Body of pancreas (tissue), 4 donors: ENCODE measurements at regions not wholly inside any gene's neighbourhood (a gene's known extent, or its start where the extent isn't known, plus 50 kb on each side); places are given as distances from the start of the nearest gene placed in this dataset.

Experiments used
- ATAC-seq: fragments of 150-250 bp; one replicate; pipeline ENCODE4 v1.9.1; 2016
- DNase-seq, 4 donors: peaks; one replicate each; pipeline ENCODE4 v3.0.0-alpha.2; 2019
- H3K27ac ChIP-seq, 4 donors: fragments of 200-600 bp; sonication (generic); 1 replicate in 3 of 4; 2 replicates in 1 of 4; pipeline versions ENCODE4 v1.5.1 to v1.6.1; 2016 to 2019; ENCODE audit warnings: mild to moderate bottlenecking in 1 of 4, mixed read lengths in 1 of 4, moderate library complexity in 1 of 4
- H3K27me3 ChIP-seq, 2 donors: fragments of 200-600 bp; sonication (generic); one replicate each; pipeline ENCODE4 v1.6.0; 2016; ENCODE audit warnings: mild to moderate bottlenecking in 1 of 2
- H3K36me3 ChIP-seq, 2 donors: fragments of 200-600 bp; sonication (generic); replicated peaks in 1 of 2; 2 replicates each; pipeline ENCODE4 v1.5.1; 2016; ENCODE audit warnings: low read depth in 2 of 2; ENCODE audit not compliant: insufficient read depth in 1 of 2
- H3K4me1 ChIP-seq: fragments of 200-600 bp; sonication (generic); one replicate; pipeline ENCODE4 v1.6.0; 2016
- H3K4me3 ChIP-seq, 2 donors: fragments of 200-600 bp; sonication (generic); 1 replicate in 1 of 2; 2 replicates in 1 of 2; pipeline ENCODE4 v1.5.1; 2016 to 2019
- H3K9me3 ChIP-seq, 3 donors: fragments of 200-600 bp; sonication (generic); 1 replicate in 2 of 3; 2 replicates in 1 of 3; pipeline ENCODE4 v1.5.1; 2016
- CTCF ChIP-seq, 7 experiments: fragments of 450-650 bp in 4 of 7; fragments of 200-600 bp in 3 of 7; sonication (generic) in 3 of 7; IDR thresholded peaks; one replicate each; pipeline ENCODE4 v1.5.1; 2016 to 2019; ENCODE audit warnings: antibody characterized with exemption in 7 of 7
- POLR2A ChIP-seq, 3 donors: fragments of 450-650 bp; IDR thresholded peaks; one replicate each; pipeline ENCODE4 v1.6.1; 2016; ENCODE audit warnings: antibody characterized with exemption in 3 of 3, mild to moderate bottlenecking in 2 of 3
- WGBS, 2 donors: methylation state at CpG; one replicate each; pipeline ENCODE4 v1.1.5; 2017; 5-methylcytosine and 5-hydroxymethylcytosine counted together
- intact Hi-C: fragments of 100-400 bp; cut with DNase I; formaldehyde crosslinking; loops from one replicate; pipeline ENCODE4 v1.15.1; 2023

GRCh38 chr7:33678569-33679335 lies 226.6 kb upstream of the BMPER start:
- Histone ChIP-seq H3K9me3 (no peaks in the 10 kb centered on the region), H3K27ac (no peak overlapping the region), H3K36me3 (no peaks in the 10 kb centered on the region), H3K4me1 (no peaks in the 10 kb centered on the region), H3K27me3 (no peaks in the 10 kb centered on the region), H3K4me3 (no peak overlapping the region)
- intact Hi-C loops: no loop called here
- WGBS, 2 donors: 80 to 81% methylated on average over 2 of the region's 2 CpGs
- ATAC-seq (no peak), DNase-seq (no peak)
- TF ChIP-seq POLR2A (IDR thresholded peaks at IDR 0.05) (no peak), CTCF (IDR thresholded peaks at IDR 0.05) (no peak)

GRCh38 chr7:33680682-33681081 lies 224.7 kb upstream of the BMPER start:
- ATAC-seq: no peak
- 66% methylated on average over 2 of the region's 2 CpGs for WGBS, 2 donors

GRCh38 chr7:33685503-33685902 lies 219.8 kb upstream of the BMPER start:
- TF ChIP-seq CTCF (IDR thresholded peaks at IDR 0.05): no peak
- TF ChIP-seq POLR2A (IDR thresholded peaks at IDR 0.05): no peak
- no peak overlapping the region for H3K27ac ChIP-seq
- no peaks in the 10 kb centered on the region for H3K9me3 ChIP-seq
- H3K4me1 ChIP-seq: no peaks in the 10 kb centered on the region
- intact Hi-C loops: no loop called here
- no peak for ATAC-seq
- no peaks in the 10 kb centered on the region for H3K36me3 ChIP-seq
- DNase-seq: no peak
- H3K4me3 ChIP-seq: no peak overlapping the region
- 91 to 92% methylated on average over 9 of the region's 9 CpGs for WGBS, 2 donors
- no peaks in the 10 kb centered on the region for H3K27me3 ChIP-seq

More at GRCh38 chr7:33680682-33681081, 224.7 kb upstream of the BMPER start:
- intact Hi-C loops: no loop called here
- Histone ChIP-seq H3K36me3 (no peaks in the 10 kb centered on the region), H3K27ac (no peak overlapping the region), H3K27me3 (no peaks in the 10 kb centered on the region), H3K4me3 (no peak overlapping the region), H3K9me3 (no peaks in the 10 kb centered on the region), H3K4me1 (no peaks in the 10 kb centered on the region)
- TF ChIP-seq CTCF (IDR thresholded peaks at IDR 0.05) (no peak), POLR2A (IDR thresholded peaks at IDR 0.05) (no peak)
- no peak for DNase-seq

- no peak overlapping the region for H3K27ac ChIP-seq
- no peak overlapping the region for H3K4me3 ChIP-seq
- H3K27me3 ChIP-seq: no peaks in the 10 kb centered on the region
- ATAC-seq (no peak), DNase-seq (no peak)
- no peaks in the 10 kb centered on the region for H3K36me3 ChIP-seq
- H3K4me1 ChIP-seq: no peaks in the 10 kb centered on the region
- no peak for TF ChIP-seq CTCF (IDR thresholded peaks at IDR 0.05)
- no peak for TF ChIP-seq POLR2A (IDR thresholded peaks at IDR 0.05)
- intact Hi-C loops: no loop called here
- 79 to 84% methylated on average over 13 to 15 of the region's 17 CpGs for WGBS, 2 donors
- H3K9me3 ChIP-seq: no peaks in the 10 kb centered on the region
Measured at GRCh38 chr7:33685981-33686683, 219.2 kb upstream of the BMPER start.
